Fibroblast of lung (primary cell): ENCODE measurements at regions not wholly inside any gene's neighbourhood (a gene's known extent, or its start where the extent isn't known, plus 50 kb on each side); places are given as distances from the start of the nearest gene placed in this dataset.
A peak's percentile ranks its signal among the peaks of the same experiment; 100 is the strongest.

Source experiments
- DNase-seq, 2 donors: peaks; one replicate each; pipeline versions ENCODE4 v3.0.0 to v3.0.0-alpha.2; 2010; ENCODE audit warnings: low read depth in 2 of 2
- H2AFZ ChIP-seq: 2 replicates; pipeline ENCODE4 v1.5.1; 2012; ENCODE audit warnings: low read length, control low read depth, inconsistent platforms
- H3K27ac ChIP-seq: 2 replicates; pipeline ENCODE4 v1.5.1; 2011; ENCODE audit warnings: low read length, control low read depth; ENCODE audit not compliant: insufficient read depth
- H3K27me3 ChIP-seq: 2 replicates; pipeline ENCODE4 v1.5.1; 2011; ENCODE audit warnings: mild to moderate bottlenecking, low read length; ENCODE audit not compliant: control insufficient read depth, insufficient read depth
- H3K36me3 ChIP-seq: 2 replicates; pipeline ENCODE4 v1.5.1; 2011; ENCODE audit warnings: low read length; ENCODE audit not compliant: control insufficient read depth, insufficient read depth
- H3K4me1 ChIP-seq: 2 replicates; pipeline ENCODE4 v1.5.1; 2011; ENCODE audit warnings: low read length; ENCODE audit not compliant: control insufficient read depth, insufficient read depth; ENCODE audit errors: extremely low read depth
- H3K4me2 ChIP-seq: 2 replicates; pipeline ENCODE4 v1.5.1; 2011; ENCODE audit warnings: low read length, control low read depth; ENCODE audit not compliant: insufficient read depth; ENCODE audit errors: extremely low read depth
- H3K4me3 ChIP-seq, 4 experiments: fragments of 200-600 bp in 1 of 4; sonication (generic) in 1 of 4; replicated peaks in 1 of 4; 2 replicates each; pipeline ENCODE4 v1.5.1; 2011 to 2016; ENCODE audit warnings: low read length in 4 of 4, low read depth in 3 of 4, mild to moderate bottlenecking in 3 of 4, control low read depth in 2 of 4, inconsistent platforms in 1 of 4, mixed read lengths in 1 of 4; ENCODE audit not compliant: insufficient read depth in 1 of 4; ENCODE audit errors: control extremely low read depth in 1 of 4
- H3K79me2 ChIP-seq: 2 replicates; pipeline ENCODE4 v1.5.1; 2012; ENCODE audit warnings: mild to moderate bottlenecking, low read length, inconsistent platforms; ENCODE audit not compliant: control insufficient read depth, insufficient read depth
- H3K9ac ChIP-seq: 2 replicates; pipeline ENCODE4 v1.5.1; 2011; ENCODE audit warnings: mild to moderate bottlenecking, low read length, control low read depth; ENCODE audit not compliant: insufficient read depth
- H3K9me3 ChIP-seq: 2 replicates; pipeline ENCODE4 v1.5.1; 2012; ENCODE audit warnings: low read depth, low read length; ENCODE audit not compliant: control insufficient read depth, insufficient read depth
- H4K20me1 ChIP-seq: 2 replicates; pipeline ENCODE4 v1.5.1; 2011; ENCODE audit warnings: low read length; ENCODE audit not compliant: control insufficient read depth, insufficient read depth; ENCODE audit errors: extremely low read depth
- EZH2 ChIP-seq: IDR thresholded peaks from 2 replicates; pipeline ENCODE4 v1.5.1; 2012; ENCODE audit warnings: low read length, control low read depth, mild to moderate bottlenecking; ENCODE audit errors: missing control alignments
- TF ChIP-seq, protein P1 (sequence below), 2 donors: IDR thresholded peaks in 1 of 2; conservative IDR thresholded peaks in 1 of 2; 1 replicate in 1 of 2; 2 replicates in 1 of 2; pipeline ENCODE4 v1.5.1; 2011 to 2012; ENCODE audit warnings: low read length in 2 of 2, control low read depth in 1 of 2, inconsistent platforms in 1 of 2, low read depth in 1 of 2, mild to moderate bottlenecking in 1 of 2

DNA sequence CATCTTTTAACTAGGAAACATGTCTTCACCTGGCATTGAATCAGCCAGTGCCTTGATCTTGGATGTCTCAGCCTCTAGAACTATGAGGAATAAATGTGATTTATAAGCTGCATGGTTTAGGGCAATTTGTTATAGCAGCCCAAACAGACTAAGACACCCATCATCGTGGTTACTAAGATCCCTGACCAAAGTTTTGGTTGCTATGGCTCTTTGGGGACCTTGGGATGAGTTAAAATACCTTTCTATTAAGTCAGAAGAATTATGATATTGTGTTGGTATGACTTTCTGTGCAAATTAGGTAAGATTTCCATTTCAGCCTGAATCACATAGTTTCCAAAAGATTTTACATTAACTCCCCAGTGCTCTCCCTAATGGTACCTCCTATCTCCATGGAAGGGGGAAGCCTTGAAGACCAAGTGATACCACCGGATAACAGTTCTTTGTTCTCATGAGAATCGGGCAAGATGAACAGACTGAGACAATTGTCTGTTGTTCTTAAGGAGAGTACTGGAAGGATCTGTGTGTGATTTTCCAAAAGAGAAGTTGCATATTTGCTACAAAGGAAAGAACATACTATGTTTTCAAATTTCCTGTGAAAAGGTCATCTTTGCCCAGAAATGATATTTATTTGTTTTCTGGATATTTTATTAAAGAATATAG is 60.4 kb upstream of the UBASH3B start:
- peaks cover 3% of the 10 kb centered on the region for H3K27me3 ChIP-seq
- no peak for TF ChIP-seq EZH2
- TF ChIP-seq, protein P1, sequence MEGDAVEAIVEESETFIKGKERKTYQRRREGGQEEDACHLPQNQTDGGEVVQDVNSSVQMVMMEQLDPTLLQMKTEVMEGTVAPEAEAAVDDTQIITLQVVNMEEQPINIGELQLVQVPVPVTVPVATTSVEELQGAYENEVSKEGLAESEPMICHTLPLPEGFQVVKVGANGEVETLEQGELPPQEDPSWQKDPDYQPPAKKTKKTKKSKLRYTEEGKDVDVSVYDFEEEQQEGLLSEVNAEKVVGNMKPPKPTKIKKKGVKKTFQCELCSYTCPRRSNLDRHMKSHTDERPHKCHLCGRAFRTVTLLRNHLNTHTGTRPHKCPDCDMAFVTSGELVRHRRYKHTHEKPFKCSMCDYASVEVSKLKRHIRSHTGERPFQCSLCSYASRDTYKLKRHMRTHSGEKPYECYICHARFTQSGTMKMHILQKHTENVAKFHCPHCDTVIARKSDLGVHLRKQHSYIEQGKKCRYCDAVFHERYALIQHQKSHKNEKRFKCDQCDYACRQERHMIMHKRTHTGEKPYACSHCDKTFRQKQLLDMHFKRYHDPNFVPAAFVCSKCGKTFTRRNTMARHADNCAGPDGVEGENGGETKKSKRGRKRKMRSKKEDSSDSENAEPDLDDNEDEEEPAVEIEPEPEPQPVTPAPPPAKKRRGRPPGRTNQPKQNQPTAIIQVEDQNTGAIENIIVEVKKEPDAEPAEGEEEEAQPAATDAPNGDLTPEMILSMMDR (conservative IDR thresholded peaks at IDR 0.05 in 1 of 2, IDR thresholded peaks at IDR 0.05 in 1 of 2; ENCODE audit: low read depth in 1 of 2, low read length in 2 of 2) = no peak
- no peaks in the 10 kb centered on the region for H3K4me1 ChIP-seq
- no peak overlapping the region for H3K4me3 ChIP-seq
- H3K9me3 ChIP-seq = no peaks in the 10 kb centered on the region
- no peak overlapping the region for H3K27ac ChIP-seq
- H2AFZ ChIP-seq = no peak overlapping the region
- peak in 1 of 2 donors; percentile 10 for DNase-seq
- no peak overlapping the region for H3K4me2 ChIP-seq
- H4K20me1 ChIP-seq = no peaks in the 10 kb centered on the region
- no peaks in the 10 kb centered on the region for H3K36me3 ChIP-seq
- H3K9ac ChIP-seq = no peak overlapping the region
- no peaks in the 10 kb centered on the region for H3K79me2 ChIP-seq

DNA sequence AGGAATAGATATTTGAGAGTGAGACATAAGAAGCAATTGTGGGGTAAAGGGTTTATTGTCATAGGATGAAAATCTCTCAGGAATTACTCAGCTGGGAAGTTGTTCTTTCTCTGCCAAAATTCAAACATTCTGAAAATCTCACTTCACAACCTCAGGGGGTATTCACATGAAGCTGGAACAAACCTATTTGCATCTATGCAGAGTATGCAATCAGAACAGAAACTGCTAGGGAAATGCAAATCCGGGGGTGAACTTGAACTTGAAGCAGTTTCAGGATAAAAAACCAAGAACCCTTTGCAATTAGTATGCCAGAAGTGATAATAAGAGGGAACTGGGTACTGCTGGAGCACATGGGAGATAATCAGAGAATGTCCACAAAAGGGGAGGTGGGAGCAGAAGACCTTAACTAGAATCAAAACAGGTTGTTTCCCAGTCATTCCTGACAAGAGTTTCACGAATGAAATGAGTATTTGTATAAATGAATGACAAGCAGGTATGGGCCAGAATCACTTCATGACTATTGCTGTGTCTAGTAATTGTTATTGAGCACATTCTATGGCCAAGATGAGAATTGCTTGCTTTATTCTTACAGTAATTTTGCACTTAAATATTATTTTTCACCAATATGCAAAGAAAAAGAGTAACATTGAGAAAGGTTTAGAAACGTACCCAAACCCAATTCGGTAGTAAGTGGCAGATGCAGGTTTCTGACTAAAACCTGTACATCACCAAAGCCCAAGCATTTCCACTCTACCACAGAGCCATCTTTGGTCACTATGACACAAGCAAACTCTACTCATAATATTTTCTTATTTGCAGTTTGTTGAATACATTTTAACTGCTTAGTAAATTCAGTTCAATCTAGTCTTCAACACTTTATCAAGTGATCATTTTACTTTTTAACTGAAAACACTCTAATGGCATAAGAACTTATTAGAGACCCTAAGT is 61.8 kb upstream of the UBASH3B start:
- peaks cover 6% of the 10 kb centered on the region for H3K27me3 ChIP-seq
- no peak overlapping the region for H3K4me3 ChIP-seq
- no peaks in the 10 kb centered on the region for H4K20me1 ChIP-seq
- H3K4me1 ChIP-seq = no peaks in the 10 kb centered on the region
- H3K9ac ChIP-seq = no peak overlapping the region
- H3K4me2 ChIP-seq = no peak overlapping the region
- H3K27ac ChIP-seq = no peak overlapping the region
- no peak for TF ChIP-seq EZH2
- TF ChIP-seq, protein P1 (conservative IDR thresholded peaks at IDR 0.05 in 1 of 2, IDR thresholded peaks at IDR 0.05 in 1 of 2; ENCODE audit: low read depth in 1 of 2, low read length in 2 of 2) = no peak
- H3K9me3 ChIP-seq = no peaks in the 10 kb centered on the region
- H2AFZ ChIP-seq = no peak overlapping the region
- no peaks in the 10 kb centered on the region for H3K79me2 ChIP-seq
- peak in 1 of 2 donors; percentile 15 for DNase-seq
- no peaks in the 10 kb centered on the region for H3K36me3 ChIP-seq

DNA sequence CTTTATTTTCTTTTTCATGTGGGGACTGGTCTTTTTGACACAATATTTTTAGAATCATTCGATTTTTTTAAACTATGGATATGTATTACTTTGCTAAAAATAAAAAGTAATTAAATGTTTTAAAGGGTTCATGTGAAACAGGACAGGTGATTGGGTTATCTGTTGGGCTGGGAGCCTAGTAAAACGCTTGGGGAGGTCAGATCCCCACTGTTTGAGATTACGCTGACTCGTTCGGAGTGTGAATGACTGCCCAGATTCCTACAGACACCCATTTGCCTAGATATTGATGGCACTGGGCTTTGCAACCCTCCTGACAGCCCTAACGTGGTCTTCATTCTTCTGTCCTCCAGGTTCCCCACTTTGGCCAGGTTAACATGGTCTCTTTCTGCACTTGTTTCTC is 62.9 kb upstream of the UBASH3B start:
- Histone ChIP-seq H2AFZ (no peak overlapping the region), H3K4me1 (no peaks in the 10 kb centered on the region), H3K27ac (no peak overlapping the region), H3K79me2 (no peaks in the 10 kb centered on the region), H3K36me3 (no peaks in the 10 kb centered on the region), H3K4me2 (no peak overlapping the region), H3K9ac (no peak overlapping the region), H3K9me3 (no peaks in the 10 kb centered on the region), H4K20me1 (no peaks in the 10 kb centered on the region), H3K4me3 (no peak overlapping the region), H3K27me3 (peaks cover 6% of the 10 kb centered on the region)
- TF ChIP-seq, protein P1 (conservative IDR thresholded peaks at IDR 0.05 in 1 of 2, IDR thresholded peaks at IDR 0.05 in 1 of 2; ENCODE audit: low read depth in 1 of 2, low read length in 2 of 2) = no peak
- no peak for TF ChIP-seq EZH2
- DNase-seq = no peak
